ENCODE measurements at regions not wholly inside any gene's neighbourhood (a gene's known extent, or its start where the extent isn't known, plus 50 kb on each side); places are given as distances from the start of the nearest gene placed in this dataset.

DNA sequence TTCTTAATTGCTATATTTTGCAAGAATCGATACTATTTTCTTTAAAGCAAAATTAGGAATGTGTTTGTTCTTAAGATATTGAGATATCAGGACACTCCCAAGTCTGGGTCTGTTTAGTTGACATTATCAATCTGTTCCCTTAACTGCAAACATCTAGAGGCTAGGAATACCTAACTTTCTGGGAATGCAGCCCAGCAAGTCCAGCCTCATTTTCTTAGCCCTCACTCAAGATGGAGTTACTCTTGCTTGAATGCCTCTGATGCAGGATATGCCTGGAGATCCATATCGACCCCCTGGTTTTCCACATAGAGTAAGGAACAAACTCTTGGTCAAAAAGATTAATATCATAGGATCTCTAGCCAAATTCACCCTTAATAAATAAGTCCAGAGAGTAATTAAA lies 305.3 kb upstream of the COBL start:
- Mint-ChIP-seq H3K27me3 (ENCODE audit: low read depth) (no peaks in the 10 kb centered on the region), H3K9me3 (ENCODE audit: low read depth) (peaks cover 23% of the 10 kb centered on the region), H3K36me3 (ENCODE audit: low read depth) (no peaks in the 10 kb centered on the region), H3K27ac (ENCODE audit: unreplicated experiment) (no peak overlapping the region), H3K4me3 (ENCODE audit: unreplicated experiment) (no peak overlapping the region), H3K4me1 (ENCODE audit: low read depth) (no peaks in the 10 kb centered on the region)
- no peak for DNase-seq (ENCODE audit: low spot score)
- TF ChIP-seq, protein P1, sequence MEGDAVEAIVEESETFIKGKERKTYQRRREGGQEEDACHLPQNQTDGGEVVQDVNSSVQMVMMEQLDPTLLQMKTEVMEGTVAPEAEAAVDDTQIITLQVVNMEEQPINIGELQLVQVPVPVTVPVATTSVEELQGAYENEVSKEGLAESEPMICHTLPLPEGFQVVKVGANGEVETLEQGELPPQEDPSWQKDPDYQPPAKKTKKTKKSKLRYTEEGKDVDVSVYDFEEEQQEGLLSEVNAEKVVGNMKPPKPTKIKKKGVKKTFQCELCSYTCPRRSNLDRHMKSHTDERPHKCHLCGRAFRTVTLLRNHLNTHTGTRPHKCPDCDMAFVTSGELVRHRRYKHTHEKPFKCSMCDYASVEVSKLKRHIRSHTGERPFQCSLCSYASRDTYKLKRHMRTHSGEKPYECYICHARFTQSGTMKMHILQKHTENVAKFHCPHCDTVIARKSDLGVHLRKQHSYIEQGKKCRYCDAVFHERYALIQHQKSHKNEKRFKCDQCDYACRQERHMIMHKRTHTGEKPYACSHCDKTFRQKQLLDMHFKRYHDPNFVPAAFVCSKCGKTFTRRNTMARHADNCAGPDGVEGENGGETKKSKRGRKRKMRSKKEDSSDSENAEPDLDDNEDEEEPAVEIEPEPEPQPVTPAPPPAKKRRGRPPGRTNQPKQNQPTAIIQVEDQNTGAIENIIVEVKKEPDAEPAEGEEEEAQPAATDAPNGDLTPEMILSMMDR (IDR thresholded peaks at IDR 0.05), result no peak

DNA sequence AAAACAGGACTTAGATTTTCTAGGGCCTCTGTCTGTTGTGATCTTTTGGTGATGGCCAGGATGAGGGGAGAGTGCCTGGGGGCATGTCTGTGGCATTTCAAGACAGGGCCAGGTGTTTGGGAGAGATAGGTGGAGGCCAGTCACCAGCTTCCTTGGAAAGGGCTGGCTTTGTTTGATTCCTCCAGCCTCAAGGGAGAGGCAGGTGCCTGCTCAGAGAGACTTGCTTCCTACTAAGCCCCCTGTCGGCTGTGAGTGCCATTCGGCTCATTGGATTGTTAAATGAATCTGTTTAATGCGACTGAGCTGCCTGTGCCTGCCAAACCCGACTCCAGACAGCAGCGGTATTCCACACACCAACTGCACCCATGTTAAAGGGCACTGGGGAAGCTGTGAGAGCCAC lies 304.1 kb upstream of the COBL start:
- H3K27ac Mint-ChIP-seq (ENCODE audit: unreplicated experiment), result no peak overlapping the region
- no peaks in the 10 kb centered on the region for H3K4me1 Mint-ChIP-seq (ENCODE audit: low read depth)
- H3K36me3 Mint-ChIP-seq (ENCODE audit: low read depth), result no peaks in the 10 kb centered on the region
- H3K9me3 Mint-ChIP-seq (ENCODE audit: low read depth), result peaks cover 23% of the 10 kb centered on the region
- no peak overlapping the region for H3K4me3 Mint-ChIP-seq (ENCODE audit: unreplicated experiment)
- no peaks in the 10 kb centered on the region for H3K27me3 Mint-ChIP-seq (ENCODE audit: low read depth)
- DNase-seq (ENCODE audit: low spot score), result no peak
- TF ChIP-seq, protein P1 (IDR thresholded peaks at IDR 0.05), result no peak

DNA sequence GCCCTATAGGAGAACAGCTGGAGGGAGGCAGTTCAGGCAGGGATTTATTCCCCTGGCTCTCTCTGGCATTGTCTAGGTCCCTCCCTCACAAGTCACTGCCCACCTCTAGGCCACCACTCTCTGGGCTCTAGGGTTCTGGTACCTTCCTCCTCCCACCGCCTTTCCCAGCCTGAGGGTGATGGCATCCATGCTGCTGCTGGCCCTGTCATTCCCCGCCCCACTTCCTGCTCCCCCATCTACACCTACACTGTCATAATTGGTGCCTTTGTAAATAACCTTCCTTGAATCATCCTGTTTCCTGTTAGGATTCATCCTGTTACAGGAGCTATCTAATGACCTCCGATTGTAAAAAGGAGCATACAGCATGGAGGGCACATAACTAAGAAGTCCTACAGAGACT lies 303.3 kb upstream of the COBL start:
- Mint-ChIP-seq H3K9me3 (ENCODE audit: low read depth) (peaks cover 25% of the 10 kb centered on the region), H3K27me3 (ENCODE audit: low read depth) (no peaks in the 10 kb centered on the region), H3K36me3 (ENCODE audit: low read depth) (no peaks in the 10 kb centered on the region), H3K4me3 (ENCODE audit: unreplicated experiment) (no peak overlapping the region), H3K4me1 (ENCODE audit: low read depth) (no peaks in the 10 kb centered on the region), H3K27ac (ENCODE audit: unreplicated experiment) (no peak overlapping the region)
- no peak for DNase-seq (ENCODE audit: low spot score)
- TF ChIP-seq, protein P1 (IDR thresholded peaks at IDR 0.05), result no peak

DNA sequence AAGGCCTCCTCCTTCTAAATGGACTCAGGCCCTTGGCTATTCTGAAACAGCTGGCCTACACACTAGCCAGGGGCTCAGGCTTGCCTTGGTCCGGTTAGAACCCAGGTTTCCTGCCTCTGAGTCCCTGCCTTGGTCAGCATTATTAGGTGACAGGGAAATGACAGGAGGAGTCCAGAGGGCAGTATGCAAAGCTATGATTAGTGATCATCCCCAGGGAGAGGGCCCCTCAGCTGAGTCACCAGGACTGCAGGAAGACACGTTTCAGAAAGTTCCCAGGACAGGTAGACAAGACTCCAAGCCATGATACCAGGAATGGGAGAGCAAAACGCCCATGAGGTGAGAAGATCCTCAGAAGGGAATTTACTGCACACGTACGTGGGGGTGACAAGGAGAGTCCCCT lies 301.1 kb upstream of the COBL start:
- H3K27me3 Mint-ChIP-seq (ENCODE audit: low read depth), result no peaks in the 10 kb centered on the region
- no peaks in the 10 kb centered on the region for H3K4me1 Mint-ChIP-seq (ENCODE audit: low read depth)
- H3K4me3 Mint-ChIP-seq (ENCODE audit: unreplicated experiment), result no peak overlapping the region
- no peak overlapping the region for H3K27ac Mint-ChIP-seq (ENCODE audit: unreplicated experiment)
- DNase-seq (ENCODE audit: low spot score), result no peak
- TF ChIP-seq, protein P1 (IDR thresholded peaks at IDR 0.05), result no peak
- peaks cover 16% of the 10 kb centered on the region for H3K9me3 Mint-ChIP-seq (ENCODE audit: low read depth)
- H3K36me3 Mint-ChIP-seq (ENCODE audit: low read depth), result no peaks in the 10 kb centered on the region

DNA sequence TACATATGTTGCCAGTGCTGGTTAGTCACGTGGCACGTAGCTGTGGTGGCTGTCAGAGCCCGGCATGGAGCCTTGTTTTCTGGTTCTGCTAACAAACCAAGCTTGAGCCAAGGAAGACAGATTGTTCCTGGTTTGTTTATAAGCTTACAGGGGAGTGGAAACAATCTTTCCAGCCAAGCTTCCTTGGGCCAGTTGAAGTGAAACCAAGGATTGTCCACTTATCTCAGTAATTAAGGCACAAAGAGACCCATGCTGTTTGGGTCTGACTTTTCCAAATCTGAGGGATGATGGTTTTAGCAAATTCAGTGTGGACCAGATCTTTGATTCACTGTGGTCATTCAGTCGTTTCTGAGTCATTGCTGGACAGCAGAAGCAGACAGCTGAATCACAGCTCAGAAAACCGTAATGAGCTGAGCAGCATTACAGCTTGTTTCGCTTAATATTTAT lies 297.3 kb upstream of the COBL start:
- H3K27me3 Mint-ChIP-seq (ENCODE audit: low read depth), result no peaks in the 10 kb centered on the region
- TF ChIP-seq, protein P1 (IDR thresholded peaks at IDR 0.05), result no peak
- peaks cover 6% of the 10 kb centered on the region for H3K9me3 Mint-ChIP-seq (ENCODE audit: low read depth)
- DNase-seq (ENCODE audit: low spot score), result no peak
- H3K4me3 Mint-ChIP-seq (ENCODE audit: unreplicated experiment), result no peak overlapping the region
- no peaks in the 10 kb centered on the region for H3K4me1 Mint-ChIP-seq (ENCODE audit: low read depth)
- no peaks in the 10 kb centered on the region for H3K36me3 Mint-ChIP-seq (ENCODE audit: low read depth)
- H3K27ac Mint-ChIP-seq (ENCODE audit: unreplicated experiment), result no peak overlapping the region

Measured in chondrocyte (in vitro differentiated cells).